ENCODE measurements at regions not wholly inside any gene's neighbourhood (a gene's known extent, or its start where the extent isn't known, plus 50 kb on each side); places are given as distances from the start of the nearest gene placed in this dataset.

DNA sequence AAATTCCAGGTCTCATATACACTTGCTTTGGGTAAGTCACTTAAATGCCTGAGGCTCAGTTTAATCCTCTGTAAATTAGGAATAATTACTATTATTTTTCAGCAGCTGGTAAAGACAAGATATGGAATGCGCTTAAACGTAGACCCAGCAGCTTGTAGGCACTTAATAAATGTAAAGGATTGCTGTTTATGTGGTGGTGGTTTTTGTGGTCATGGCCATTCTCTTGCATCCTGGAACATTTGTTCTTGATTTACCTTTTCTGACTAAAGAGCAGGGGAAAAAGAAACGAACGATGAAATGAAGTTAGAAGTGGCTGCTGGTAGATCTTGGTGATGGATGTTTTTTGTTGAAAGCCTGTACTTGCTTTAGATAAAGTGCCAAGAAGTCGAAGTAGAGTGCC lies 195.0 kb upstream of the FOXD3 start:
- TF ChIP-seq, protein P1, sequence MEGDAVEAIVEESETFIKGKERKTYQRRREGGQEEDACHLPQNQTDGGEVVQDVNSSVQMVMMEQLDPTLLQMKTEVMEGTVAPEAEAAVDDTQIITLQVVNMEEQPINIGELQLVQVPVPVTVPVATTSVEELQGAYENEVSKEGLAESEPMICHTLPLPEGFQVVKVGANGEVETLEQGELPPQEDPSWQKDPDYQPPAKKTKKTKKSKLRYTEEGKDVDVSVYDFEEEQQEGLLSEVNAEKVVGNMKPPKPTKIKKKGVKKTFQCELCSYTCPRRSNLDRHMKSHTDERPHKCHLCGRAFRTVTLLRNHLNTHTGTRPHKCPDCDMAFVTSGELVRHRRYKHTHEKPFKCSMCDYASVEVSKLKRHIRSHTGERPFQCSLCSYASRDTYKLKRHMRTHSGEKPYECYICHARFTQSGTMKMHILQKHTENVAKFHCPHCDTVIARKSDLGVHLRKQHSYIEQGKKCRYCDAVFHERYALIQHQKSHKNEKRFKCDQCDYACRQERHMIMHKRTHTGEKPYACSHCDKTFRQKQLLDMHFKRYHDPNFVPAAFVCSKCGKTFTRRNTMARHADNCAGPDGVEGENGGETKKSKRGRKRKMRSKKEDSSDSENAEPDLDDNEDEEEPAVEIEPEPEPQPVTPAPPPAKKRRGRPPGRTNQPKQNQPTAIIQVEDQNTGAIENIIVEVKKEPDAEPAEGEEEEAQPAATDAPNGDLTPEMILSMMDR (IDR thresholded peaks at IDR 0.05): no peak
- TF ChIP-seq POLR2A (IDR thresholded peaks at IDR 0.05) (no peak), POLR2AphosphoS5 (IDR thresholded peaks at IDR 0.05) (no peak), EP300 (IDR thresholded peaks at IDR 0.05) (no peak)

Measured in suprapubic skin (tissue), 4 donors.